ENCODE measurements at regions not wholly inside any gene's neighbourhood (a gene's known extent, or its start where the extent isn't known, plus 50 kb on each side); places are given as distances from the start of the nearest gene placed in this dataset.

DNA sequence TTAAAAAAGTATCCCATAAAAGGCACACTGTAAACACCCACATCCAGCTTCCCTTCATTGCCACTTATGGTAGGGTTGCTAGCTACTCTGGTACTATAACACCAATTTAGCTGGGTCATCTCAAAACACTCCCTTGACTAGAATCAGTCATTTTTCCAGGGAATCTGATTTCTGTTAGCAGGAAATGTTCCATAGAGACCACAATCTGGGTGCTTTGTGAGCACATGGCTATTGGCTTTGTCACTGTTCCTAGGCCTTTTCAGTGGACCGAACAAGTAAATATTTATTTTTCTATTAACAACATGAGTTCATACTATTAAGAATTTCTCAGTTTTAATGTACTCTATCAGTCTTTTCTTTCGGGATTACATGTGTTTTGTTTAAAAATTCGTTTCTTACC is 404.7 kb upstream of the GNPDA2 start:
- H3K4me3 Mint-ChIP-seq: no peak overlapping the region
- DNase-seq (no peak), ATAC-seq (ENCODE audit: low read depth) (no peak)
- H3K4me1 Mint-ChIP-seq: no peaks in the 10 kb centered on the region
- POLR2A ChIA-PET: no interaction called here
- H3K36me3 Mint-ChIP-seq: no peaks in the 10 kb centered on the region
- no peak overlapping the region for H3K27ac Mint-ChIP-seq
- peaks cover 8% of the 10 kb centered on the region for H3K9me3 Mint-ChIP-seq
- H3K27me3 Mint-ChIP-seq: no peaks in the 10 kb centered on the region

DNA sequence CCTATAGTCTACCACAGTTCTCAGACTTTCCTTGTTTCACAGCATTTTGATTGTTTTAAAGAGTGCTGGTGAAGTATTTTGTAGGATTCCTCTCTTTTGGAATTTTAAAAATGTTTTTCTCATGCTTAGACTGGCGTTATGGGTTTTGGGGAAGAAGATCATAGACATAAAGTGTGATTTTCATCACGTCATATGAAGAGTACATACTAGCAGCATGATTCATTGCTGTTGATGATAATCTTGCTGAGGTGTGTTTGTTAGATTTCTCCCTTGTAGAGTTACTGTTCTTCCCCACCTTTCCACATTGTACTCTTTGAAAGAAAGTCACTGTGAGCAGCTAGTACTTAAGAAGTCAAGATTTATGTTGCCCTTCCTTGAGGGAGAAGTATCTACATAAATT is 396.1 kb upstream of the GNPDA2 start:
- DNase-seq (no peak), ATAC-seq (ENCODE audit: low read depth) (no peak)
- Mint-ChIP-seq H3K36me3 (no peaks in the 10 kb centered on the region), H3K9me3 (peaks cover 3% of the 10 kb centered on the region), H3K4me3 (no peak overlapping the region), H3K27me3 (no peaks in the 10 kb centered on the region), H3K27ac (no peak overlapping the region), H3K4me1 (no peaks in the 10 kb centered on the region)
- POLR2A ChIA-PET: no interaction called here

DNA sequence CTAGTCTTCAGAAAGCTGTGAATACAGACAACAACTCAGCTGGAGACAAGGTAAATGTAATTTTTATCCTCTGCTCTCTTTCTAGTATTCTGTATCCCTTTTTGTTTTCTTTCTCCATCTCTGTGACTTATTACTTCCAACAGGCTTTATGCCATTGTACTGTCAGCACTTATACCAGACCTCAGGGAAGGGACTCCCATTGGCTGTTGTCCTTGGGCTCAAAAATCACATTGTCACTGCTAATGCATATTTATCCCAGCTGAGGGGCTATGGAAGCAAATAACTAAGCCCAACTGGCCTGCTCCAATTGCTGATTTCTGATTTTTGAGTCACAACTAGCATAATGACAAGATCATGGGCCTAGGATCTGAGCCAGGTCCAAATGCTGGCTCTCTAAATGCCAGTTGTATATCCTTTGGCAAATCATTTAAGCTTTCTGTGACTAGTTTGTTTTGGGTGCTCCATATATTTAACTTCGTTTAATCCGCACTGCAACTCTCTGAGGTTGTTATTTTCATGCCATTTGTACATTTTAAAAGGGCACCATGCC is 395.1 kb upstream of the GNPDA2 start:
- Mint-ChIP-seq H3K27me3 (no peaks in the 10 kb centered on the region), H3K9me3 (peaks cover 3% of the 10 kb centered on the region), H3K4me3 (no peak overlapping the region), H3K36me3 (no peaks in the 10 kb centered on the region), H3K4me1 (no peaks in the 10 kb centered on the region), H3K27ac (no peak overlapping the region)
- DNase-seq (no peak), ATAC-seq (ENCODE audit: low read depth) (no peak)
- POLR2A ChIA-PET: no interaction called here

DNA sequence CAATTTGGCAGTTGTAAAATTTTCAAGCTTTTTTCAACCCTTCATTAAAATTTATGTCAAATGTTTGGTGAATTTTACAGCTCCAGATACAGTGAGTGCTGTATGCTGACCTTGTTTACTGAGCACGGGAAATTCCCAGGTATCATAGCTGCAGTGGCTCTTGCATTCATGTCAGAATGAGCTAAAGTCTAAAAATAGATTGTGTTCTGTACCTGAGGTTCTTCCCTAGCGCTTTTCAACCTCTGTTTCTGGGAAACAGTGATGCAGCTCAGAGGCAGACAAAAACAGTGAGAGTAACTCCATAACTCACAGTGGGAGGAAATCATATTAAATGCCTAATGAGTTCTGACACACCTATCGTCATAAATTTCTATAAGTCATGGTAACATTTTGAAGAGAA is 393.8 kb upstream of the GNPDA2 start:
- Mint-ChIP-seq H3K36me3 (no peaks in the 10 kb centered on the region), H3K4me1 (no peaks in the 10 kb centered on the region), H3K9me3 (peaks cover 3% of the 10 kb centered on the region), H3K27me3 (no peaks in the 10 kb centered on the region), H3K4me3 (no peak overlapping the region), H3K27ac (no peak overlapping the region)
- DNase-seq (no peak), ATAC-seq (ENCODE audit: low read depth) (no peak)
- POLR2A ChIA-PET: no interaction called here

DNA sequence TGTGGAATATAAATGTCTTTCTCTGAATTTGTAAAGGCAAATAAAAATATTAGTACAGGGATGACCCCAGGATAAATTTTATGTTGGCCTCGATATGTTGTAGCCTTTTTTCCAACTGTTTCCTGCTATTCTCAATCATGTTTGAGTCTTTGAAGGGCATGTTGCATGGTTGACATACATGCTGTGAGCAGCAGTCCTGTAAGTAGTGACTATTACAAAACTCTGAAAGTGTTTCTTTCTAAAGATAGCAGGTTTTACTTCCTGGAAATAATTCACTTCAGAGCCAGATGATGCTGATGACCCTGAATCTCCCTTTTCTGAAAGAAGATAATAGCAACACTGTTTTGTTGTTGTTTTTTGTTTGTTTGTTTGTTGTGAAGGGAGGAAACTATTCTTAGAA is 393.0 kb upstream of the GNPDA2 start:
- Mint-ChIP-seq H3K27ac (no peak overlapping the region), H3K4me1 (no peaks in the 10 kb centered on the region)
- POLR2A ChIA-PET: no interaction called here

DNA sequence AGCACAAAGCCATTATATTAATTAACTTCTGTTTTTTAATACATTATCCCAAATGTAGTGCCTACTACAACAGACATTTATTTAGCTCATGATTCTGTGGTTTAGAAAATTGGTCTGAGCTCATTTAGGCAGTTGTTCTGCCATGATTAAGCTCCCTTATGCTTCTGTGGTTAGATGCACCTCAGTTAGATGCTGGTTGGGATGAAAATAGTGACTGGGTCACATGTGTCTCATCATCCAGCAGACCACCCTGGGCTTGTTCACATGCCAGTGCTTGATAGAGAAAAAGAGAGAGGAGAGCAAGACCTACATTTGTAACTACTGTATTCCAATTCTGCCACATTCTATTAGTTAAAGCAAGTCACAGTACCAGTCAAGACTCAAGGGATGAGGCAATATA is 376.4 kb upstream of the GNPDA2 start:
- Mint-ChIP-seq H3K27me3 (no peaks in the 10 kb centered on the region), H3K27ac (no peak overlapping the region), H3K4me1 (no peaks in the 10 kb centered on the region), H3K9me3 (peaks cover 4% of the 10 kb centered on the region), H3K4me3 (no peak overlapping the region), H3K36me3 (no peaks in the 10 kb centered on the region)
- POLR2A ChIA-PET: no interaction called here
- DNase-seq (no peak), ATAC-seq (ENCODE audit: low read depth) (no peak)

More for the DNA sequence above, 393.0 kb upstream of the GNPDA2 start:
- H3K27me3 Mint-ChIP-seq: no peaks in the 10 kb centered on the region
- no peaks in the 10 kb centered on the region for H3K36me3 Mint-ChIP-seq
- H3K9me3 Mint-ChIP-seq: peaks cover 3% of the 10 kb centered on the region
- H3K4me3 Mint-ChIP-seq: no peak overlapping the region
- ATAC-seq (ENCODE audit: low read depth): no peak
- no peak for DNase-seq

DNA sequence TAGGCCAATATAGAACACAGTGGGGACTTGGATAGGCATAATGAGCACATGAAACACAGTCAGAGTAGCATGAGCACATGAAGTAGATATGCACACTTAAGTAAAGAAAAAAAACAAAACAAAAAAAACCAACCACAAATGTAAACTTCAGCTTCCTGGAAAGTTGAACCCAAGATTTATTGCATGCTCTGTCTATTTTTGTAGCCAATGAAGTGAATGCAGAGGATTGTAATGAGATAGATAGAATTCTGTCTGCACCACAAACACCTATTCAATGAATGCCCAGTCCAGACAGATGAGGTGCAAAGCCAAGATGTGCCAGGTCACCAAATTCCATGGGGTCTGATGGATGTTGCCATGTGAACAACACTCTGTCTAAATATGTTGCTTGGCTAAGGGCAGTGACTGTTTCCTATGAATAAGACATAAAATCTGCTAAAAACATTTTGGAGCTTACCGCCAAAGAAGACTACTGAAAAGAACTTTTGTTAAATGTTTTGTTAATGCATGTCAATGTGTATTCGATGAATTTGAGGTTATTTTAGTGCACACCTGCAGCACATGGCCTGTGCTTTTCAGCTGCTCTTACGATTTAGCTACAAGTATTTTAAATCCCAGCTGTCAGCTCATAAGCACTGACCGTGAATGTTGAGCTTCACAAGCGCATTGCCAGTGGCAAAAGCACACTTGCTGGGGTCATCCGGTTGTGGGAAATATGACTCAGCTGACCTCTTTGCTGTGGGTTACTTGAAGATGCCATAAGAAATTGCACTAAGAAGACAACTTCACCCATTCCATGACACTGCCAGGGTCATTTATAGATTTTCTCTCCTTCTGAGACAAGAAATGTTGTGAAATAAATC is 374.8 kb upstream of the GNPDA2 start:
- DNase-seq (no peak), ATAC-seq (ENCODE audit: low read depth) (no peak)
- no peaks in the 10 kb centered on the region for H3K4me1 Mint-ChIP-seq
- POLR2A ChIA-PET: no interaction called here
- H3K27ac Mint-ChIP-seq: no peak overlapping the region
- no peaks in the 10 kb centered on the region for H3K27me3 Mint-ChIP-seq
- H3K36me3 Mint-ChIP-seq: no peaks in the 10 kb centered on the region
- no peak overlapping the region for H3K4me3 Mint-ChIP-seq
- H3K9me3 Mint-ChIP-seq: peaks cover 2% of the 10 kb centered on the region

DNA sequence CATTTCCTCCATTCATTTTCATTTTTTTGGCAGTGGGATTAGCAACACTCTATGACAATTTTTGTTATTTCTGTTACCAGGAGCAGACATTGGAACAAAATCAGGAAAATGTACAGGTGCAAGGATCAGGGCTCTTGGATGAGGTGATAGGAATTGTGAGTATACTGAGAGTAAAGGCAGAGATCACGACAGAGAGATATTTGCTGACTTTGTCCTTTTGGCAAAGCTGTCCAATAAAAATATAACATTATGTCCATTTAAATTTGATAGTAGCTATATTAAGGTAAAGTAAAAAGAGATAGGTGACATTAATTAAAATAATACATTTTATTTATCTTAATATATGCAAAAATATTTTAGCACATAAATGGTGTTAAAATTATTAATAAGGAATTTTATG is 373.1 kb upstream of the GNPDA2 start:
- no peaks in the 10 kb centered on the region for H3K27me3 Mint-ChIP-seq
- peaks cover 2% of the 10 kb centered on the region for H3K9me3 Mint-ChIP-seq
- no peak overlapping the region for H3K4me3 Mint-ChIP-seq
- no peak for ATAC-seq (ENCODE audit: low read depth)
- H3K27ac Mint-ChIP-seq: no peak overlapping the region
- no peaks in the 10 kb centered on the region for H3K36me3 Mint-ChIP-seq
- POLR2A ChIA-PET: no interaction called here
- H3K4me1 Mint-ChIP-seq: no peaks in the 10 kb centered on the region
- DNase-seq: no peak

DNA sequence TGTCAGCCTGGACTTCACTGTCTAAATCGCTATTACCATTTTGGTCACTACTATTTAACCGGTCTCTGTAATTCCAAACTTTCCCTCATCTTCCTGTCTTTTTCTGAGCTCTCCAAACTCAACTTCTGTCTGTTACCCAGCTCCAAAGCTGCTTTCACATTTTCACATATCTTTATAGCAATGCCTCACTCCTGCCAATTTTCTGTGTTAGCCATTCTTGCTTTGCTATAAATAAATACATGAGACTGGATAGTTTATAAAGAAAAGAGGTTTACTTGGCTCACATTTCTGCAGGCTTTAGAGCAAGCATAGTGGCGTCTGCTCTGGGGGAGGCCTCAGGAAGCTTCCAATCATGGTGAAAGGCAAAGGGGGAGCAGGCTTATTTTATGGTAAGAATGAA is 368.3 kb upstream of the GNPDA2 start:
- no peak overlapping the region for H3K4me3 Mint-ChIP-seq
- POLR2A ChIA-PET: no interaction called here
- H3K27ac Mint-ChIP-seq: no peak overlapping the region
- no peaks in the 10 kb centered on the region for H3K4me1 Mint-ChIP-seq
- DNase-seq (no peak), ATAC-seq (ENCODE audit: low read depth) (no peak)
- no peaks in the 10 kb centered on the region for H3K27me3 Mint-ChIP-seq
- H3K9me3 Mint-ChIP-seq: peaks cover 7% of the 10 kb centered on the region
- H3K36me3 Mint-ChIP-seq: no peaks in the 10 kb centered on the region

DNA sequence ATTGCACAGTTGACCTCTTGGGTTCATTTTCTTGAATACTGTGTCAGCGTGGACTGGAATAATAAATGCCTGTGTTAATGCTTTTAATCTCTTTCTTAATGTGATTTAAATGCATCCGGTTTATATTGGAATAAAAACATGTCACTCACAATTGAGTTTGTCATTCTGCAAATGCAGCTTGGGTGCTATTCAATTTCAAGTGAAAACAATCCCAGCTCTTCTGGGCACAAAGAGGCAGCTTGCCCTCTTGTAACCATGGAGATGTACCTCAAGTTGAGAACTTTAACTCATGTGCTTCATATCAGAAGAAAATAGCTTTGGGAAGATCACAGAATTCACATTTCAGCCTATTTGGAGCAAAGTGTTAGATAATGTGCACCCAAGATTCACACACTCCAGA is 355.7 kb upstream of the GNPDA2 start:
- H3K27ac Mint-ChIP-seq: no peak overlapping the region
- H3K36me3 Mint-ChIP-seq: no peaks in the 10 kb centered on the region

DNA sequence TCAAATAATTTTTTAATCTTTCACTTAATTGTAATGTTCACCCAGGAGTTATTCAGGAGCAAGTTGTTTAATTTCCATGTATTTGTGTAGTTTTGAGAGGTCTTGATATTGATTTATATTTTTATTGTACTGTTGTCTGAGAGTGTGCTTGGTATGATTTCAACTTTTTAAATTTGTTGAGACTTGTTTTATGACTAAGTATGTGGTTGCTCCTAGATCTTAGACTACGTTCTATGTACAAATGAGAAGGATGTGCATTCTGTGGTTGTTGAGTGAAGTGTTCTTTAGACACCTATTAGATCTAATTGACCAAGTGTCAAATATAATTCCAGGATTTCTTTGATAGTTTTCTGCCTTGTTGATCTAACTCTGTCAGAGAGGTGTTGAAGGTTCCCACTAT is 353.3 kb upstream of the GNPDA2 start:
- Mint-ChIP-seq H3K4me1 (no peaks in the 10 kb centered on the region), H3K36me3 (no peaks in the 10 kb centered on the region), H3K27ac (no peak overlapping the region), H3K9me3 (peaks cover 2% of the 10 kb centered on the region), H3K27me3 (no peaks in the 10 kb centered on the region), H3K4me3 (no peak overlapping the region)
- no peak for ATAC-seq (ENCODE audit: low read depth)
- DNase-seq: no peak
- POLR2A ChIA-PET: no interaction called here

More for the DNA sequence above, 355.7 kb upstream of the GNPDA2 start:
- no peak for DNase-seq
- Mint-ChIP-seq H3K9me3 (peaks cover 2% of the 10 kb centered on the region), H3K4me3 (no peak overlapping the region), H3K27me3 (no peaks in the 10 kb centered on the region), H3K4me1 (no peaks in the 10 kb centered on the region)
- no peak for ATAC-seq (ENCODE audit: low read depth)
- POLR2A ChIA-PET: no interaction called here

DNA sequence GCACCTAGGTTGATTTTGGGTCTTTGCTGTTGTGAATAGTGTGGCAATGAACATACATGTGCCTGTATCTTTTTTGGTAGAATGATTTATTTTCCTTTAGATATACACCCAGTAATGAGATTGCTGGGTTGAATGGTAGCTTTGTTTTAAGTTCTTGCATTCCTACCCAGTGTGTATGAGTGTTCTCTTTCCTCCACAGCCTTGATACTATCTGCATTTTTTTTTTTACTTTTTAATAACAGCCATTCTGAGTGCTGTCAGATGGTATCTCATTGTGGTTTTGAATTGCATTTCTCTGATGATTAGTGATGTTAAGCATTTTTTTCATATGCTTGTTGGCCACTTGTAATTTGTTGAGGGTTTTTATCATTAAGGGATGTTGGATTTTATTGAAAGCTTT is 351.8 kb upstream of the GNPDA2 start:
- Mint-ChIP-seq H3K27ac (no peak overlapping the region), H3K36me3 (no peaks in the 10 kb centered on the region), H3K9me3 (peaks cover 2% of the 10 kb centered on the region), H3K27me3 (no peaks in the 10 kb centered on the region), H3K4me1 (no peaks in the 10 kb centered on the region), H3K4me3 (no peak overlapping the region)
- POLR2A ChIA-PET: no interaction called here
- ATAC-seq (ENCODE audit: low read depth): no peak
- no peak for DNase-seq

DNA sequence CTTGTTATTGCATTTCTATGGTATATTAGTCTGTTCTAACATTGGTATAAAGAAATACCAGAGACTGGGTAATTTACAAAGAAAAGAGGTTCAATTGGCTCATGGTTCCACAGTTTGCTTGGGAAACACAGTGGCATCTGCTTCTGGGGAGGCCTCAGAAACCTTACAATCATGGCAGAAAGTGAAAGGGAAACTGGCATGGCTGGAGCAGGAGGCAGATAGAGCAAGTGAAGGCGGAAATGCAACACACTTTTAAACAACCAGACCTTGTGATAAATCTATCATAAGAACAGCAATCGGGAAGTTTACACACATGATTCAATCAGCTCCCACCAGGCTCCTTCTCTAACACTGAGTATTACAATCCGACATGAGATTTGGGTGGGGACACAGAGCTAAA is 346.6 kb upstream of the GNPDA2 start:
- POLR2A ChIA-PET: no interaction called here
- Mint-ChIP-seq H3K4me1 (no peaks in the 10 kb centered on the region), H3K9me3 (peaks cover 5% of the 10 kb centered on the region), H3K4me3 (no peak overlapping the region), H3K36me3 (no peaks in the 10 kb centered on the region), H3K27ac (no peak overlapping the region), H3K27me3 (no peaks in the 10 kb centered on the region)
- ATAC-seq (ENCODE audit: low read depth) (no peak), DNase-seq (no peak)

DNA sequence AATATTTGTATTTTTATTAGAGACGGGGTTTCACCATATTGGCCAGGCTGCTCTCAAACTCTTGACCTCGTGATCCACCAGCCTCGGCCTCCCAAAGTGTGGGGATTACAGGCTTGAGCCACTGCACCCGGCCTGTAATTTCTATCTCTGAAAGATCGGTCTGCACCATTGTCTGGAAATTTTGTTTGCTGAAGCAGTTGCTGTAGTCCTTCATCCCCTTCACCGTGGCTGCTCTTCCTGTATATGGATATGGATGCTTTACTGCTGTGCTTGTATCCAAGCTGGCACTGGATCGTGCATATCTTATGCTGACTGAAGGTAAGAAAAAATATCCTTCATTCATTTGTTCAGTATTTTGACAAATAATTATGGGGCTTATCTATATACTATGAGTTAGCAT is 338.4 kb upstream of the GNPDA2 start:
- H3K27me3 Mint-ChIP-seq: no peaks in the 10 kb centered on the region
- no peak for ATAC-seq (ENCODE audit: low read depth)
- no peaks in the 10 kb centered on the region for H3K36me3 Mint-ChIP-seq
- POLR2A ChIA-PET: no interaction called here
- no peak overlapping the region for H3K27ac Mint-ChIP-seq
- H3K4me3 Mint-ChIP-seq: no peak overlapping the region
- H3K4me1 Mint-ChIP-seq: no peaks in the 10 kb centered on the region
- DNase-seq: no peak
- H3K9me3 Mint-ChIP-seq: peaks cover 5% of the 10 kb centered on the region
